K562 (cell line): ENCODE measurements at regions not wholly inside any gene's neighbourhood (a gene's known extent, or its start where the extent isn't known, plus 50 kb on each side); places are given as distances from the start of the nearest gene placed in this dataset.

Source experiments
- ATAC-seq: fragments of 200-7000 bp; cut with Tn5 transposase; 3 replicates; pipeline ENCODE4 v1.9.1; 2020; ENCODE audit warnings: moderate library complexity
- BruUV-seq: library from RNA; stranded (reverse); fragments of 400-500 nt; replicated peaks from 2 replicates; lab custom pipeline; 2021; lab: Mats Ljungman, UMichigan
- CTCF ChIA-PET: fragments of 300-600 bp; formaldehyde crosslinking; extraction: SDS; loops from one replicate; lab custom pipeline; 2021; ENCODE audit warnings: low intra/inter-chr PET ratio; lab: Yijun Ruan, JAX
- POLR2A ChIA-PET: fragments of 300-600, 350-650 bp; sonication (Branson Sonifier 250); formaldehyde crosslinking; extraction: SDS; loops from one replicate; lab custom pipeline; 2021; ENCODE audit warnings: antibody characterized with exemption, inconsistent platforms; lab: Yijun Ruan, JAX
- DNase-seq, 4 experiments: peaks; one replicate each; pipeline versions ENCODE4 v3.0.0 to v3.0.0-alpha.2; 2011 to 2018; ENCODE audit warnings: low spot score in 3 of 4, mixed read lengths in 3 of 4; ENCODE audit errors: extremely low read depth in 1 of 4
- FAIRE-seq: peaks from 2 replicates; lab custom pipeline; 2011; peaks lifted over from hg19 to GRCh38; lab: Jason Lieb, UNC
- H2AFZ ChIP-seq: 2 replicates; pipeline ENCODE4 v1.6.0; 2011; ENCODE audit warnings: low read depth, low read length, control low read depth, inconsistent platforms
- H3K27ac ChIP-seq: fragments of 200-600 bp; 3 replicates; pipeline ENCODE4 v1.8.0; 2011; ENCODE audit warnings: low read depth, mild to moderate bottlenecking, control low read depth, inconsistent platforms, low read length, moderate library complexity, mixed read lengths; ENCODE audit errors: extremely low read depth
- H3K27me3 ChIP-seq, 2 experiments: fragments of 300-600 bp in 1 of 2; 2 replicates in 1 of 2; 3 replicates in 1 of 2; pipeline versions ENCODE4 v1.6.0 to v1.8.0; 2011; ENCODE audit warnings: inconsistent platforms in 2 of 2, low read length in 2 of 2, mild to moderate bottlenecking in 1 of 2, mixed read lengths in 1 of 2, moderate library complexity in 1 of 2; ENCODE audit not compliant: control insufficient read depth in 2 of 2, insufficient read depth in 2 of 2
- H3K36me3 ChIP-seq: fragments of 300-600 bp; 3 replicates; pipeline ENCODE4 v1.8.0; 2011; ENCODE audit warnings: mild to moderate bottlenecking, low read length, inconsistent platforms; ENCODE audit not compliant: control insufficient read depth, insufficient read depth
- H3K4me1 ChIP-seq, 2 experiments: fragments of 200-600 bp in 1 of 2; replicated peaks in 1 of 2; 2 replicates in 1 of 2; 3 replicates in 1 of 2; pipeline versions ENCODE4 v1.5.1 to v1.8.0; 2011; ENCODE audit warnings: inconsistent platforms in 2 of 2, low read length in 2 of 2, mild to moderate bottlenecking in 1 of 2, mixed read lengths in 1 of 2, moderate library complexity in 1 of 2; ENCODE audit not compliant: control insufficient read depth in 2 of 2, insufficient read depth in 2 of 2
- H3K4me2 ChIP-seq: 2 replicates; pipeline ENCODE4 v1.6.1; 2011; ENCODE audit warnings: low read length, control low read depth, inconsistent platforms, mixed read lengths; ENCODE audit not compliant: insufficient read depth
- H3K4me3 ChIP-seq: fragments of 200-600 bp; sonication (generic), shearing (Covaris generic); 2 replicates; pipeline ENCODE4 v1.5.1; 2016; ENCODE audit warnings: control low read depth, inconsistent platforms
- H3K79me2 ChIP-seq: fragments of 200-600 bp; 3 replicates; pipeline ENCODE4 v1.8.0; 2011; ENCODE audit warnings: low read length, inconsistent platforms; ENCODE audit not compliant: control insufficient read depth, insufficient read depth
- H3K9ac ChIP-seq, 2 experiments: 2 replicates each; pipeline versions ENCODE4 v1.6.0 to v1.6.1; 2011; ENCODE audit warnings: low read depth in 2 of 2, low read length in 2 of 2, control low read depth in 1 of 2, inconsistent platforms in 1 of 2, mild to moderate bottlenecking in 1 of 2, mixed read lengths in 1 of 2; ENCODE audit not compliant: insufficient read depth in 1 of 2
- H3K9me1 ChIP-seq: one replicate; pipeline ENCODE4 v1.6.0; 2011; ENCODE audit warnings: inconsistent platforms, mild to moderate bottlenecking, low read length, moderate library complexity; ENCODE audit not compliant: control insufficient read depth, insufficient read depth
- H3K9me3 ChIP-seq: replicated peaks from 2 replicates; pipeline ENCODE4 v1.5.1; 2011; ENCODE audit warnings: low read depth, low read length, inconsistent platforms; ENCODE audit not compliant: control insufficient read depth, insufficient read depth
- H4K20me1 ChIP-seq: replicated peaks from 2 replicates; pipeline ENCODE4 v1.6.1; 2011; ENCODE audit warnings: low read length, inconsistent platforms, mixed read lengths; ENCODE audit not compliant: control insufficient read depth, insufficient read depth
- CHD1 ChIP-seq: fragments of 200-600 bp; sonication (generic); IDR thresholded peaks from one replicate; pipeline ENCODE4 v1.6.1; 2012; ENCODE audit warnings: mild to moderate bottlenecking, moderate library complexity, low read length, inconsistent platforms
- EGR1 ChIP-seq: fragments of 450-650 bp; conservative IDR thresholded peaks from 2 replicates; pipeline ENCODE4 v1.6.1; 2017; ENCODE audit warnings: mild to moderate bottlenecking
- HSF4 ChIP-seq: fragments of 250-450 bp; sonication (Bioruptor Pico); IDR thresholded peaks from 2 replicates; pipeline ENCODE4 v2.1.2; 2022; ENCODE audit warnings: mild to moderate bottlenecking, moderate library complexity, borderline replicate concordance
- KAT7 ChIP-seq: sonication (generic); formaldehyde crosslinking; IDR thresholded peaks from 2 replicates; pipeline ENCODE4 v1.8.0; 2022; ENCODE audit warnings: missing genetic modification reagents, mild to moderate bottlenecking, borderline replicate concordance
- MAX ChIP-seq: sonication (generic); formaldehyde crosslinking; IDR thresholded peaks from 2 replicates; pipeline ENCODE4 v1.9.0; 2022; ENCODE audit warnings: mild to moderate bottlenecking, missing genetic modification reagents
- MLLT1 ChIP-seq, 2 experiments: fragments of 450-650 bp; IDR thresholded peaks; 2 replicates each; pipeline ENCODE4 v1.6.1; 2016
- PML ChIP-seq: IDR thresholded peaks from 2 replicates; pipeline ENCODE4 v1.6.1; 2012; ENCODE audit warnings: low read length, inconsistent platforms
- SRSF9 ChIP-seq: fragments of 200-400 bp; formaldehyde crosslinking; IDR thresholded peaks from 2 replicates; pipeline ENCODE4 v1.6.1; 2017; ENCODE audit warnings: low read depth, low read length, borderline replicate concordance
- ZNF57 ChIP-seq: fragments of 450-650 bp; formaldehyde crosslinking; IDR thresholded peaks from 2 replicates; pipeline ENCODE4 v1.4.0; 2020; ENCODE audit warnings: mild to moderate bottlenecking, moderate library complexity
- ZNF609 ChIP-seq: sonication (generic); formaldehyde crosslinking; IDR thresholded peaks from 2 replicates; pipeline ENCODE4 v1.8.1; 2023; ENCODE audit warnings: missing genetic modification reagents, mild to moderate bottlenecking, borderline replicate concordance
- ZNF780A ChIP-seq: fragments of 250-450 bp; sonication (Bioruptor Pico); IDR thresholded peaks from 2 replicates; pipeline ENCODE4 v1.5.0; 2021; ENCODE audit warnings: mild to moderate bottlenecking
- WGBS: fragments of 100-300 bp; shearing (Covaris generic); methylation state at CpG from one replicate; pipeline ENCODE4 v1.1.6; 2016; ENCODE audit warnings: low coverage, mixed read lengths; ENCODE audit not compliant: insufficient coverage; ENCODE audit errors: missing lambda C conversion rate; 5-methylcytosine and 5-hydroxymethylcytosine counted together
- in situ Hi-C: fragments of 300-500 bp; cut with MboI; formaldehyde crosslinking; loops from 4 replicates; pipeline ENCODE4 v1.15.0; 2018; ENCODE audit warnings: inconsistent platforms, mixed read lengths
- intact Hi-C: fragments of 100-400 bp; cut with micrococcal nuclease; formaldehyde crosslinking; loops from 2 replicates; pipeline ENCODE4 v1.14.2; 2022

GRCh38 chr10:36606234-36606839 is 519.1 kb upstream of the ANKRD30A start:
- BruUV-seq = no TSS peak
- H3K36me3 ChIP-seq = no peaks in the 10 kb centered on the region

GRCh38 chr10:36604316-36604715 is 521.1 kb upstream of the ANKRD30A start:
- 2% methylated on average over 2 of the region's 2 CpGs for WGBS
- Histone ChIP-seq H3K27ac (no peak overlapping the region), H3K9me1 (no peaks in the 10 kb centered on the region), H3K36me3 (no peaks in the 10 kb centered on the region), H2AFZ (no peak overlapping the region), H3K4me3 (no peak overlapping the region), H3K9me3 (no peaks in the 10 kb centered on the region; the same call in 1 of the 2 replicates), H3K27me3 (no peaks in the 10 kb centered on the region), H3K9ac (no peak overlapping the region), H3K4me1 (no peaks in the 10 kb centered on the region), H3K4me2 (no peak overlapping the region), H4K20me1 (no peaks in the 10 kb centered on the region), H3K79me2 (no peaks in the 10 kb centered on the region)
- no peak for FAIRE-seq
- CTCF ChIA-PET = no interaction called here
- ATAC-seq = no peak
- intact Hi-C loops (no loop called here), in situ Hi-C loops (no loop called here)
- POLR2A ChIA-PET = no interaction called here
- no peak for DNase-seq
- no TSS peak for BruUV-seq
- no peak for TF ChIP-seq ZNF609 (CRISPR knock-in tag)
- TF ChIP-seq EGR1 = no peak
- no peak for TF ChIP-seq ZNF57
- no peak for TF ChIP-seq MLLT1 (IDR thresholded peaks at IDR 0.05)
- TF ChIP-seq ZNF780A = no peak
- no peak for TF ChIP-seq SRSF9

More at GRCh38 chr10:36606234-36606839, 519.1 kb upstream of the ANKRD30A start:
- Histone ChIP-seq H3K4me1 (no peaks in the 10 kb centered on the region), H3K9me3 (no peaks in the 10 kb centered on the region; the same call in 1 of the 2 replicates), H3K79me2 (no peaks in the 10 kb centered on the region), H3K9me1 (no peaks in the 10 kb centered on the region), H3K9ac (no peak overlapping the region), H3K4me3 (no peak overlapping the region), H3K27ac (no peak overlapping the region), H4K20me1 (no peaks in the 10 kb centered on the region), H2AFZ (no peak overlapping the region), H3K4me2 (no peak overlapping the region), H3K27me3 (no peaks in the 10 kb centered on the region)
- CTCF ChIA-PET = no interaction called here
- no peak for ATAC-seq
- POLR2A ChIA-PET = no interaction called here
- FAIRE-seq = no peak
- DNase-seq = no peak
- intact Hi-C loops = no loop called here
- WGBS = 1% methylated on average over 5 of the region's 5 CpGs
- in situ Hi-C loops = no loop called here
- TF ChIP-seq CHD1 (no peak), HSF4 (CRISPR knock-in tag) (no peak), MAX (CRISPR knock-in tag) (no peak), PML (no peak), KAT7 (CRISPR knock-in tag) (no peak)
